ENCODE measurements at regions not wholly inside any gene's neighbourhood (a gene's known extent, or its start where the extent isn't known, plus 50 kb on each side); places are given as distances from the start of the nearest gene placed in this dataset.
"Not testable (repeated sequence)": the region's sequence is repeated elsewhere in the genome, so short reads cannot be mapped to it uniquely, and the experiment has no call there.

GRCh38 chr5:28296254-28297013, 1258.0 kb upstream of the CDH9 start:
- no peak for TF ChIP-seq CTCF (IDR thresholded peaks at IDR 0.05; ENCODE audit: insufficient read depth, low read length, severe bottlenecking)
- Histone ChIP-seq H3K36me3 (ENCODE audit: control insufficient read depth, insufficient read depth, low read length) (no peaks in the 10 kb centered on the region), H3K27me3 (ENCODE audit: control insufficient read depth, insufficient read depth, low read length) (no peaks in the 10 kb centered on the region), H3K4me3 (ENCODE audit: low read depth, low read length) (no peak overlapping the region)
- DNase-seq (ENCODE audit: low read depth) = no peak
- FAIRE-seq = no peak

- H3K36me3 ChIP-seq (ENCODE audit: control insufficient read depth, insufficient read depth, low read length); H3K4me3 ChIP-seq (ENCODE audit: low read depth, low read length); H3K27me3 ChIP-seq (ENCODE audit: control insufficient read depth, insufficient read depth, low read length); DNase-seq (ENCODE audit: low read depth); FAIRE-seq: not testable (repeated sequence)
Measured at GRCh38 chr5:28287021-28287420, 1248.6 kb upstream of the CDH9 start.

- Histone ChIP-seq H3K27me3 (ENCODE audit: control insufficient read depth, insufficient read depth, low read length) (no peaks in the 10 kb centered on the region), H3K36me3 (ENCODE audit: control insufficient read depth, insufficient read depth, low read length) (no peaks in the 10 kb centered on the region), H3K4me3 (ENCODE audit: low read depth, low read length) (no peak overlapping the region)
- DNase-seq (ENCODE audit: low read depth) = peak; percentile 48
- no peak for TF ChIP-seq CTCF (IDR thresholded peaks at IDR 0.05; ENCODE audit: insufficient read depth, low read length, severe bottlenecking)
- FAIRE-seq = no peak
Measured at GRCh38 chr5:28286566-28286965, 1248.2 kb upstream of the CDH9 start.

- FAIRE-seq = no peak
- DNase-seq (ENCODE audit: low read depth) = no peak
- Histone ChIP-seq H3K27me3 (ENCODE audit: control insufficient read depth, insufficient read depth, low read length) (no peaks in the 10 kb centered on the region), H3K4me3 (ENCODE audit: low read depth, low read length) (no peak overlapping the region), H3K36me3 (ENCODE audit: control insufficient read depth, insufficient read depth, low read length) (no peaks in the 10 kb centered on the region)
- no peak for TF ChIP-seq CTCF (IDR thresholded peaks at IDR 0.05; ENCODE audit: insufficient read depth, low read length, severe bottlenecking)
Measured at GRCh38 chr5:28284788-28285187, 1246.4 kb upstream of the CDH9 start.

- TF ChIP-seq CTCF (IDR thresholded peaks at IDR 0.05; ENCODE audit: insufficient read depth, low read length, severe bottlenecking) = no peak
- no peaks in the 10 kb centered on the region for H3K27me3 ChIP-seq (ENCODE audit: control insufficient read depth, insufficient read depth, low read length)
- DNase-seq (ENCODE audit: low read depth) (peak; percentile 46), FAIRE-seq (no peak)
- no peaks in the 10 kb centered on the region for H3K36me3 ChIP-seq (ENCODE audit: control insufficient read depth, insufficient read depth, low read length)
- no peak overlapping the region for H3K4me3 ChIP-seq (ENCODE audit: low read depth, low read length)
Measured at GRCh38 chr5:28281351-28281750, 1243.0 kb upstream of the CDH9 start.

- no peak for TF ChIP-seq CTCF (IDR thresholded peaks at IDR 0.05; ENCODE audit: insufficient read depth, low read length, severe bottlenecking)
- FAIRE-seq = no peak
- Histone ChIP-seq H3K4me3 (ENCODE audit: low read depth, low read length) (no peak overlapping the region), H3K27me3 (ENCODE audit: control insufficient read depth, insufficient read depth, low read length) (no peaks in the 10 kb centered on the region), H3K36me3 (ENCODE audit: control insufficient read depth, insufficient read depth, low read length) (no peaks in the 10 kb centered on the region)
- no peak for DNase-seq (ENCODE audit: low read depth)
Measured at GRCh38 chr5:28275931-28276330, 1237.5 kb upstream of the CDH9 start.
